ENCODE measurements at regions not wholly inside any gene's neighbourhood (a gene's known extent, or its start where the extent isn't known, plus 50 kb on each side); places are given as distances from the start of the nearest gene placed in this dataset.

GRCh38 chr4:138367942-138368341 is 125.8 kb upstream of the SLC7A11 start:
- no peak for TF ChIP-seq CTCF (IDR thresholded peaks at IDR 0.05)
- TF ChIP-seq POLR2A (IDR thresholded peaks at IDR 0.05) = no peak

Data from esophagus squamous epithelium (tissue), 4 donors.